IMR-90 (cell line): ENCODE measurements at regions not wholly inside any gene's neighbourhood (a gene's known extent, or its start where the extent isn't known, plus 50 kb on each side); places are given as distances from the start of the nearest gene placed in this dataset.

Experiments used
- ATAC-seq: fragments of 200-7000 bp; cut with Tn5 transposase; 2 replicates; pipeline ENCODE4 v1.9.1; 2020; ENCODE audit warnings: low read depth, mild to moderate bottlenecking, moderate library complexity
- BruUV-seq: library from RNA; stranded (reverse); fragments of 400-500 nt; replicated peaks from 2 replicates; lab custom pipeline; 2021; lab: Mats Ljungman, UMichigan
- CTCF ChIA-PET: fragments of 300-600 bp; formaldehyde crosslinking; extraction: SDS; loops from one replicate; lab custom pipeline; 2021; ENCODE audit warnings: antibody characterized with exemption; lab: Yijun Ruan, JAX
- POLR2A ChIA-PET: fragments of 300-600 bp; sonication (Branson Sonifier 250); formaldehyde crosslinking; loops from one replicate; lab custom pipeline; 2022; ENCODE audit warnings: antibody characterized with exemption; ENCODE audit not compliant: unreplicated experiment; lab: Charles Lee
- DNase-seq: peaks from one replicate; pipeline ENCODE4 v3.0.0; 2013
- H2AFZ ChIP-seq: replicated peaks from 2 replicates; pipeline ENCODE3; 2013; ENCODE audit warnings: low read length, mild to moderate bottlenecking; ENCODE audit not compliant: poor library complexity
- H2AK5ac ChIP-seq: 2 replicates; pipeline ENCODE4 v1.6.1; 2013; ENCODE audit warnings: low read depth, low read length, inconsistent platforms
- H2AK9ac ChIP-seq: replicated peaks from 2 replicates; pipeline ENCODE3; 2013; ENCODE audit warnings: mild to moderate bottlenecking, low read depth, low read length, moderate library complexity; ENCODE audit not compliant: poor library complexity
- H2BK120ac ChIP-seq: 2 replicates; pipeline ENCODE4 v1.6.1; 2013; ENCODE audit warnings: low read depth, low read length, inconsistent platforms
- H2BK15ac ChIP-seq: 3 replicates; pipeline ENCODE4 v1.6.1; 2013; ENCODE audit warnings: low read depth, low read length, inconsistent platforms
- H2BK20ac ChIP-seq: 2 replicates; pipeline ENCODE4 v1.6.1; 2013; ENCODE audit warnings: low read depth, mild to moderate bottlenecking, inconsistent platforms, low read length, moderate library complexity
- H2BK5ac ChIP-seq: 2 replicates; pipeline ENCODE4 v1.6.1; 2013; ENCODE audit warnings: mild to moderate bottlenecking, low read depth, low read length, inconsistent platforms; ENCODE audit not compliant: poor library complexity, severe bottlenecking
- H3K14ac ChIP-seq: replicated peaks from 2 replicates; pipeline ENCODE4 v1.6.1; 2013; ENCODE audit warnings: low read depth, low read length, inconsistent platforms
- H3K18ac ChIP-seq: 2 replicates; pipeline ENCODE4 v1.6.1; 2013; ENCODE audit warnings: low read depth, low read length, control low read depth
- H3K23ac ChIP-seq: 2 replicates; pipeline ENCODE4 v1.6.1; 2013; ENCODE audit warnings: low read depth, low read length, inconsistent platforms
- H3K27ac ChIP-seq: 2 replicates; pipeline ENCODE4 v1.5.1; 2013; ENCODE audit warnings: mild to moderate bottlenecking, control low read depth, low read length; ENCODE audit not compliant: insufficient read depth
- H3K27me3 ChIP-seq: 2 replicates; pipeline ENCODE4 v1.6.1; 2013; ENCODE audit warnings: low read length; ENCODE audit not compliant: control insufficient read depth, insufficient read depth
- H3K36me3 ChIP-seq: 2 replicates; pipeline ENCODE4 v1.6.1; 2013; ENCODE audit warnings: low read length, mixed read lengths; ENCODE audit not compliant: control insufficient read depth, insufficient read depth
- H3K4ac ChIP-seq: 2 replicates; pipeline ENCODE4 v1.6.1; 2013; ENCODE audit warnings: low read depth, low read length, inconsistent platforms
- H3K4me1 ChIP-seq: 2 replicates; pipeline ENCODE4 v1.6.1; 2013; ENCODE audit warnings: low read length, mixed read lengths; ENCODE audit not compliant: control insufficient read depth, insufficient read depth
- H3K4me2 ChIP-seq: 2 replicates; pipeline ENCODE4 v1.6.1; 2013; ENCODE audit warnings: low read depth, mild to moderate bottlenecking, control low read depth, low read length, moderate library complexity
- H3K4me3 ChIP-seq: 2 replicates; pipeline ENCODE4 v1.5.1; 2013; ENCODE audit warnings: low read depth, mild to moderate bottlenecking, control low read depth, low read length, moderate library complexity; ENCODE audit not compliant: insufficient read depth
- H3K56ac ChIP-seq: 2 replicates; pipeline ENCODE4 v1.6.1; 2013; ENCODE audit warnings: low read length, inconsistent platforms; ENCODE audit not compliant: insufficient read depth; ENCODE audit errors: extremely low read depth
- H3K79me1 ChIP-seq, 2 experiments: 2 replicates each; pipeline ENCODE4 v1.6.1; 2013; ENCODE audit warnings: low read length in 2 of 2, inconsistent platforms in 1 of 2, low read depth in 1 of 2
- H3K9ac ChIP-seq: 2 replicates; pipeline ENCODE4 v1.6.1; 2013; ENCODE audit warnings: low read depth, low read length, control low read depth
- H3K9me1 ChIP-seq: 2 replicates; pipeline ENCODE4 v1.6.1; 2013; ENCODE audit warnings: low read length, inconsistent platforms; ENCODE audit not compliant: insufficient read depth
- H3K9me3 ChIP-seq: 2 replicates; pipeline ENCODE4 v1.6.1; 2013; ENCODE audit warnings: low read length; ENCODE audit not compliant: control insufficient read depth, insufficient read depth
- H4K20me1 ChIP-seq: 2 replicates; pipeline ENCODE4 v1.6.1; 2013; ENCODE audit warnings: low read length, inconsistent platforms; ENCODE audit not compliant: insufficient read depth
- H4K5ac ChIP-seq: 2 replicates; pipeline ENCODE4 v1.6.1; 2013; ENCODE audit warnings: mild to moderate bottlenecking, low read depth, low read length, control low read depth
- H4K8ac ChIP-seq, 2 experiments: 2 replicates each; pipeline ENCODE4 v1.6.1; 2013; ENCODE audit warnings: low read depth in 2 of 2, low read length in 2 of 2, control low read depth in 1 of 2, inconsistent platforms in 1 of 2
- H4K91ac ChIP-seq: 2 replicates; pipeline ENCODE4 v1.6.1; 2013; ENCODE audit warnings: low read depth, low read length, inconsistent platforms; ENCODE audit not compliant: insufficient read depth
- BHLHE40 ChIP-seq: fragments of 150-350 bp; IDR thresholded peaks from 2 replicates; pipeline ENCODE4 v1.6.1; 2016; ENCODE audit warnings: mild to moderate bottlenecking, low read depth, low read length
- CEBPB ChIP-seq: IDR thresholded peaks from 2 replicates; pipeline ENCODE4 v1.6.1; 2012; ENCODE audit warnings: low read depth, low read length, improper control_type of control experiment
- CHD1 ChIP-seq: IDR thresholded peaks from 2 replicates; pipeline ENCODE4 v1.6.1; 2012; ENCODE audit warnings: low read depth, low read length, improper control_type of control experiment
- CTCF ChIP-seq: conservative IDR thresholded peaks from 2 replicates; pipeline ENCODE4 v1.5.1; 2012; ENCODE audit warnings: mild to moderate bottlenecking, low read depth, low read length, improper control_type of control experiment
- ELK1 ChIP-seq: fragments of 150-350 bp; IDR thresholded peaks from 2 replicates; pipeline ENCODE4 v1.6.1; 2016; ENCODE audit warnings: low read depth, mild to moderate bottlenecking, low read length, moderate library complexity, borderline replicate concordance
- FOS ChIP-seq: fragments of 150-350 bp; IDR thresholded peaks from 2 replicates; pipeline ENCODE4 v1.6.1; 2016; ENCODE audit warnings: low read depth, low read length
- MAFK ChIP-seq: IDR thresholded peaks from 2 replicates; pipeline ENCODE4 v1.6.1; 2012; ENCODE audit warnings: low read depth, low read length, improper control_type of control experiment
- MAZ ChIP-seq: IDR thresholded peaks from 2 replicates; pipeline ENCODE4 v1.6.1; 2012; ENCODE audit warnings: low read depth, mild to moderate bottlenecking, low read length, improper control_type of control experiment, moderate library complexity, borderline replicate concordance
- MXI1 ChIP-seq: IDR thresholded peaks from 2 replicates; pipeline ENCODE4 v1.6.1; 2012; ENCODE audit warnings: low read depth, mild to moderate bottlenecking, low read length, moderate library complexity, borderline replicate concordance
- NFE2L2 ChIP-seq: fragments of 150-350 bp; IDR thresholded peaks from 2 replicates; pipeline ENCODE4 v1.6.1; 2016; ENCODE audit warnings: low read depth, mild to moderate bottlenecking, low read length
- POLR2A ChIP-seq: IDR thresholded peaks from 2 replicates; pipeline ENCODE4 v1.6.1; 2012; ENCODE audit warnings: mild to moderate bottlenecking, low read depth, low read length
- RAD21 ChIP-seq: IDR thresholded peaks from 2 replicates; pipeline ENCODE4 v1.6.1; 2012; ENCODE audit warnings: low read length, improper control_type of control experiment
- RCOR1 ChIP-seq: IDR thresholded peaks from 2 replicates; pipeline ENCODE4 v1.6.1; 2012; ENCODE audit warnings: mild to moderate bottlenecking, low read length, improper control_type of control experiment; ENCODE audit not compliant: insufficient replicate concordance
- RFX5 ChIP-seq: IDR thresholded peaks from 2 replicates; pipeline ENCODE4 v1.8.0; 2012; ENCODE audit warnings: low read depth, mild to moderate bottlenecking, low read length, moderate library complexity
- SMC3 ChIP-seq: fragments of 150-350 bp; IDR thresholded peaks from 2 replicates; pipeline ENCODE4 v1.6.1; 2016; ENCODE audit warnings: low read depth, mild to moderate bottlenecking, antibody characterized with exemption, low read length, moderate library complexity
- WGBS, 2 experiments: methylation state at CpG; one replicate each; pipeline versions ENCODE4 v1.1.5 to v1.1.7; 2013; ENCODE audit warnings: missing lambda C conversion rate in 2 of 2; ENCODE audit not compliant: insufficient read length in 1 of 2; ENCODE audit errors: extremely low coverage in 2 of 2; 5-methylcytosine and 5-hydroxymethylcytosine counted together
- dilution Hi-C: fragments of 300-500 bp; cut with HindIII; formaldehyde crosslinking; loops from one replicate; pipeline ENCODE4 v1.14.3; 2018; ENCODE audit warnings: low sequenced_read_pairs; ENCODE audit not compliant: unreplicated experiment
- in situ Hi-C: fragments of 300-500 bp; cut with MboI; formaldehyde crosslinking; loops from 3 replicates; pipeline ENCODE4 v1.14.3; 2019; ENCODE audit warnings: low sequenced_read_pairs, inconsistent platforms, mixed read lengths
- intact Hi-C: fragments of 100-400 bp; cut with micrococcal nuclease; formaldehyde crosslinking; loops from 2 replicates; pipeline ENCODE4 v1.10.0; 2022
- TF ChIP-seq, protein P1 (sequence below): fragments of 150-350 bp; IDR thresholded peaks from 2 replicates; pipeline ENCODE4 v1.6.1; 2017; ENCODE audit warnings: mild to moderate bottlenecking, antibody characterized with exemption, low read length, low read depth

GRCh38 chr13:78383899-78384298, 219.5 kb downstream of the POU4F1 start:
- H3K9ac ChIP-seq: no peak overlapping the region
- no peaks in the 10 kb centered on the region for H3K79me1 ChIP-seq
- no peak overlapping the region for H2AK9ac ChIP-seq
- no peaks in the 10 kb centered on the region for H3K9me3 ChIP-seq
- H3K27me3 ChIP-seq: no peaks in the 10 kb centered on the region
- no peak overlapping the region for H2AK5ac ChIP-seq
- no peak overlapping the region for H3K14ac ChIP-seq
- BruUV-seq: no TSS peak
- H3K9me1 ChIP-seq: no peaks in the 10 kb centered on the region
- no peak for DNase-seq
- no peak overlapping the region for H3K4me2 ChIP-seq
- H3K23ac ChIP-seq: no peak overlapping the region
- H2BK5ac ChIP-seq: no peak overlapping the region
- no peak for TF ChIP-seq RFX5
- TF ChIP-seq ELK1: no peak
- TF ChIP-seq POLR2A: no peak
- no peak for TF ChIP-seq CTCF
- TF ChIP-seq, protein P1, sequence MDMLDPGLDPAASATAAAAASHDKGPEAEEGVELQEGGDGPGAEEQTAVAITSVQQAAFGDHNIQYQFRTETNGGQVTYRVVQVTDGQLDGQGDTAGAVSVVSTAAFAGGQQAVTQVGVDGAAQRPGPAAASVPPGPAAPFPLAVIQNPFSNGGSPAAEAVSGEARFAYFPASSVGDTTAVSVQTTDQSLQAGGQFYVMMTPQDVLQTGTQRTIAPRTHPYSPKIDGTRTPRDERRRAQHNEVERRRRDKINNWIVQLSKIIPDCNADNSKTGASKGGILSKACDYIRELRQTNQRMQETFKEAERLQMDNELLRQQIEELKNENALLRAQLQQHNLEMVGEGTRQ: no peak
- no peak for TF ChIP-seq SMC3
- no peak for TF ChIP-seq MXI1
- no peak for TF ChIP-seq BHLHE40
- no peak for TF ChIP-seq RCOR1
- TF ChIP-seq NFE2L2: no peak
- no peak for TF ChIP-seq RAD21
- TF ChIP-seq CHD1: no peak
- no peak for TF ChIP-seq FOS
- no peak for TF ChIP-seq MAFK
- TF ChIP-seq CEBPB: no peak
- no peak for TF ChIP-seq MAZ
- WGBS, 2 experiments: no CpG with 5 or more reads among the region's 1 CpG
- H2BK15ac ChIP-seq: no peak overlapping the region
- no peak overlapping the region for H3K4me3 ChIP-seq
- ChIA-PET CTCF (interaction anchor here (1.3 kb wide), 1 partner anchor 19 kb away, joined by 3 read pairs; no protein-coding TSS in a partner anchor), POLR2A (no interaction called here)
- no peaks in the 10 kb centered on the region for H4K20me1 ChIP-seq
- no peaks in the 10 kb centered on the region for H3K36me3 ChIP-seq
- in situ Hi-C loops: no loop called here
- no peak overlapping the region for H3K4ac ChIP-seq
- no peak overlapping the region for H2BK120ac ChIP-seq
- no peak overlapping the region for H3K56ac ChIP-seq
- H4K8ac ChIP-seq: no peak overlapping the region
- H2BK20ac ChIP-seq: no peak overlapping the region
- H2AFZ ChIP-seq: no peak overlapping the region
- H4K91ac ChIP-seq: no peak overlapping the region
- H3K4me1 ChIP-seq: no peaks in the 10 kb centered on the region
- no peak overlapping the region for H3K18ac ChIP-seq
- intact Hi-C loops: no loop called here
- no peak overlapping the region for H4K5ac ChIP-seq
- dilution Hi-C loops: no loop called here
- H3K27ac ChIP-seq: no peak overlapping the region
- no peak for ATAC-seq
